GM12878 (cell line): ENCODE measurements at regions not wholly inside any gene's neighbourhood (a gene's known extent, or its start where the extent isn't known, plus 50 kb on each side); places are given as distances from the start of the nearest gene placed in this dataset.

Source experiments
- ATAC-seq: fragments of 200-7000 bp; cut with Tn5 transposase; 3 replicates; pipeline ENCODE4 v1.9.1; 2020; ENCODE audit warnings: mild to moderate bottlenecking, moderate library complexity
- BruUV-seq: library from RNA; stranded (reverse); fragments of 400-500 nt; replicated peaks from 2 replicates; lab custom pipeline; 2021; lab: Mats Ljungman, UMichigan
- CTCF ChIA-PET: fragments of 300-600 bp; sonication (Branson Sonifier 250); formaldehyde crosslinking; extraction: SDS; loops from one replicate; lab custom pipeline; 2021; ENCODE audit warnings: inconsistent platforms; lab: Yijun Ruan, JAX
- POLR2A ChIA-PET: fragments of 350-600 bp; formaldehyde crosslinking; extraction: SDS; loops from one replicate; lab custom pipeline; 2021; ENCODE audit warnings: inconsistent platforms; lab: Charles Lee
- RAD21 ChIA-PET: fragments of 300-600 bp; sonication (Branson Sonifier 250); formaldehyde crosslinking; loops from one replicate; lab custom pipeline; 2023; ENCODE audit warnings: antibody characterized with exemption; ENCODE audit not compliant: unreplicated experiment; lab: Charles Lee
- SMC1A ChIA-PET: fragments of 300-600 bp; sonication (Branson Sonifier 250); formaldehyde crosslinking; loops from one replicate; lab custom pipeline; 2023; ENCODE audit not compliant: unreplicated experiment, uncharacterized antibody; lab: Charles Lee
- DNase-seq: peaks from one replicate; pipeline ENCODE4 v3.0.0-alpha.2; 2011; ENCODE audit warnings: low read depth, low spot score
- FAIRE-seq: peaks from 3 replicates; lab custom pipeline; 2011; peaks lifted over from hg19 to GRCh38; lab: Jason Lieb, UNC
- H2AFZ ChIP-seq: 2 replicates; pipeline ENCODE4 v1.6.0; 2011; ENCODE audit warnings: low read depth, low read length, control low read depth; ENCODE audit not compliant: control insufficient read depth
- H3K27ac ChIP-seq: 2 replicates; pipeline ENCODE4 v1.5.1; 2011; ENCODE audit warnings: control low read depth; ENCODE audit not compliant: control insufficient read depth, insufficient read depth
- H3K27me3 ChIP-seq, 2 experiments: replicated peaks in 1 of 2; 2 replicates each; pipeline versions ENCODE4 v1.6.0 to v1.6.1; 2011; ENCODE audit warnings: low read length in 1 of 2; ENCODE audit not compliant: control insufficient read depth in 2 of 2, insufficient read depth in 2 of 2
- H3K36me3 ChIP-seq, 2 experiments: 2 replicates each; pipeline ENCODE4 v1.5.1; 2011; ENCODE audit warnings: low read length in 1 of 2; ENCODE audit not compliant: control insufficient read depth in 2 of 2, insufficient read depth in 2 of 2
- H3K4me1 ChIP-seq: 2 replicates; pipeline ENCODE4 v1.6.1; 2011; ENCODE audit warnings: mild to moderate bottlenecking, low read length, moderate library complexity, mixed read lengths; ENCODE audit not compliant: control insufficient read depth, insufficient read depth
- H3K4me2 ChIP-seq: 2 replicates; pipeline ENCODE4 v1.6.0; 2011; ENCODE audit warnings: control low read depth; ENCODE audit not compliant: control insufficient read depth, insufficient read depth
- H3K4me3 ChIP-seq: fragments of 200-600 bp; sonication (generic); 2 replicates; pipeline ENCODE4 v1.5.1; 2016
- H3K79me2 ChIP-seq: 2 replicates; pipeline ENCODE4 v1.6.0; 2011; ENCODE audit warnings: low read length; ENCODE audit not compliant: control insufficient read depth, insufficient read depth
- H3K9ac ChIP-seq: 2 replicates; pipeline ENCODE4 v1.8.0; 2011; ENCODE audit warnings: low read length, control low read depth, mixed read lengths; ENCODE audit not compliant: control insufficient read depth, insufficient read depth
- H3K9me3 ChIP-seq: replicated peaks from 3 replicates; pipeline ENCODE4 v1.5.1; 2011; ENCODE audit warnings: mild to moderate bottlenecking, low read length; ENCODE audit not compliant: control insufficient read depth, insufficient read depth
- H4K20me1 ChIP-seq: 2 replicates; pipeline ENCODE4 v1.6.0; 2011; ENCODE audit not compliant: control insufficient read depth, insufficient read depth
- BCL3 ChIP-seq: IDR thresholded peaks from 2 replicates; pipeline ENCODE4 v1.6.1; 2011; ENCODE audit warnings: borderline replicate concordance, low read depth, mild to moderate bottlenecking, moderate library complexity, low read length; ENCODE audit not compliant: insufficient read depth, poor library complexity, severe bottlenecking
- BHLHE40 ChIP-seq, 2 experiments: fragments of 450-650 bp in 1 of 2; IDR thresholded peaks; 2 replicates each; pipeline ENCODE4 v1.6.1; 2011 to 2017; ENCODE audit warnings: low read depth in 2 of 2, borderline replicate concordance in 1 of 2, improper control_type of control experiment in 1 of 2, low read length in 1 of 2, mild to moderate bottlenecking in 1 of 2
- BMI1 ChIP-seq: fragments of 450-650 bp; IDR thresholded peaks from 2 replicates; pipeline ENCODE4 v1.6.1; 2016; ENCODE audit warnings: mild to moderate bottlenecking, moderate library complexity, borderline replicate concordance
- CBX3 ChIP-seq: fragments of 200-600 bp; sonication (generic); IDR thresholded peaks from 2 replicates; pipeline ENCODE4 v1.6.1; 2016; ENCODE audit warnings: low read depth, borderline replicate concordance
- CEBPB ChIP-seq, 2 experiments: fragments of 150-350 bp in 1 of 2; IDR thresholded peaks; 2 replicates each; pipeline ENCODE4 v1.6.1; 2012 to 2014; ENCODE audit warnings: low read depth in 2 of 2, low read length in 2 of 2, borderline replicate concordance in 1 of 2, inconsistent platforms in 1 of 2
- E2F4 ChIP-seq: IDR thresholded peaks from 2 replicates; pipeline ENCODE4 v1.6.1; 2012; ENCODE audit warnings: low read depth, low read length, improper control_type of control experiment
- EGR1 ChIP-seq, 2 experiments: IDR thresholded peaks; 1 replicate in 1 of 2; 2 replicates in 1 of 2; pipeline ENCODE4 v1.6.1; 2011 to 2012; ENCODE audit warnings: low read depth in 2 of 2, low read length in 2 of 2, borderline replicate concordance in 1 of 2, mild to moderate bottlenecking in 1 of 2, moderate library complexity in 1 of 2
- FOS ChIP-seq: IDR thresholded peaks from 3 replicates; pipeline ENCODE4 v1.6.1; 2011; ENCODE audit warnings: borderline replicate concordance; ENCODE audit not compliant: insufficient read length; ENCODE audit errors: extremely low read depth
- GATAD2B ChIP-seq: fragments of 450-650 bp; conservative IDR thresholded peaks from 2 replicates; pipeline ENCODE4 v1.6.1; 2017; ENCODE audit warnings: low read depth, mild to moderate bottlenecking, moderate library complexity
- LARP7 ChIP-seq: fragments of 450-650 bp; IDR thresholded peaks from 2 replicates; pipeline ENCODE4 v1.6.1; 2017; ENCODE audit warnings: mild to moderate bottlenecking
- MTA2 ChIP-seq: fragments of 450-650 bp; IDR thresholded peaks from 2 replicates; pipeline ENCODE4 v1.6.1; 2016; ENCODE audit warnings: low read depth, mild to moderate bottlenecking, moderate library complexity
- MXI1 ChIP-seq: fragments of 150-350 bp; IDR thresholded peaks from 2 replicates; pipeline ENCODE4 v1.6.1; 2011; ENCODE audit warnings: low read depth, mild to moderate bottlenecking, inconsistent platforms, low read length, improper control_type of control experiment
- MYC ChIP-seq: IDR thresholded peaks from 2 replicates; pipeline ENCODE4 v1.6.1; 2011; ENCODE audit warnings: mild to moderate bottlenecking, low read length, moderate library complexity, inconsistent platforms; ENCODE audit not compliant: insufficient read depth, insufficient replicate concordance, insufficient read length, severe bottlenecking
- NFXL1 ChIP-seq: fragments of 450-650 bp; IDR thresholded peaks from 2 replicates; pipeline ENCODE4 v1.6.1; 2017; ENCODE audit warnings: antibody characterized with exemption, mild to moderate bottlenecking, borderline replicate concordance
- NR2C1 ChIP-seq: fragments of 450-650 bp; IDR thresholded peaks from 2 replicates; pipeline ENCODE4 v1.6.1; 2017; ENCODE audit warnings: antibody characterized with exemption, mild to moderate bottlenecking, moderate library complexity
- RCOR1 ChIP-seq: conservative IDR thresholded peaks from 2 replicates; pipeline ENCODE4 v1.6.1; 2012; ENCODE audit warnings: low read depth, low read length, improper control_type of control experiment
- SIN3A ChIP-seq: IDR thresholded peaks from 2 replicates; pipeline ENCODE4 v1.6.1; 2012; ENCODE audit warnings: low read depth, low read length, improper control_type of control experiment
- SMAD1 ChIP-seq: fragments of 450-650 bp; IDR thresholded peaks from 2 replicates; pipeline ENCODE4 v1.6.1; 2018; ENCODE audit warnings: mild to moderate bottlenecking, low read depth; ENCODE audit not compliant: partially characterized antibody
- SRF ChIP-seq, 2 experiments: IDR thresholded peaks; 2 replicates each; pipeline ENCODE4 v1.6.1; 2011; ENCODE audit warnings: low read depth in 2 of 2, low read length in 2 of 2, mild to moderate bottlenecking in 1 of 2, moderate library complexity in 1 of 2
- WGBS: methylation state at CpG from one replicate; pipeline ENCODE4 v1.1.6; 2016; ENCODE audit warnings: low lambda C conversion rate; ENCODE audit not compliant: insufficient replicate concordance, insufficient coverage; ENCODE audit errors: missing lambda C conversion rate; 5-methylcytosine and 5-hydroxymethylcytosine counted together
- in situ Hi-C: fragments of 300-500 bp; cut with MboI; formaldehyde crosslinking; loops from 9 replicates; pipeline ENCODE4 v1.14.3; 2018; ENCODE audit warnings: mixed read lengths
- intact Hi-C: fragments of 100-400 bp; cut with micrococcal nuclease; formaldehyde crosslinking; loops from one replicate; pipeline ENCODE4 v1.14.2; 2022; ENCODE audit not compliant: unreplicated experiment
- TF ChIP-seq, protein P1 (sequence below): fragments of 450-650 bp; IDR thresholded peaks from 2 replicates; pipeline ENCODE4 v1.6.1; 2017; ENCODE audit warnings: mild to moderate bottlenecking, low read depth, inconsistent platforms; ENCODE audit not compliant: poor library complexity, severe bottlenecking

DNA sequence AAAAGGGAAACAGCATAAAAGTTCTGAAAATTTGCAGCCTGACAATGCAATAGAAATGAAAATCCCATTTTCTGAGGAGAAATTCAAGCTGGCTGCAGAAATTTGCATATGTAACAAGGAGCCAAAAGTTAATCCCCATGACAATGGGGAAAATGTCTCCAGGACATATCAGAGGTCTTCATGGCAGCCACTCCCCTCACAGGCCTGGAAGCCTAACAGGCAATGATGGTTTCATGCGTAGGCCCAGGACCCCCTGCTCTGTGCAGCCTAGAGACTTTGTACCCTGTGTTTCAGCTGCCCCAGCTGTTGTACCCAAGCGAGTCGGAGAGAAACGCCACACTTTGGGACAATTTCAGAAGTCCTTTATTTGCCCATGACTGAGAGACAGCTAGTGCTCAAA is 701.3 kb upstream of the KLHL1 start:
- DNase-seq (no peak), ATAC-seq (no peak), FAIRE-seq (no peak)
- Histone ChIP-seq H3K9me3 (no peaks in the 10 kb centered on the region), H3K27ac (no peak overlapping the region), H3K4me1 (no peaks in the 10 kb centered on the region), H4K20me1 (no peaks in the 10 kb centered on the region)
- no peak for TF ChIP-seq BCL3
- TF ChIP-seq, protein P1, sequence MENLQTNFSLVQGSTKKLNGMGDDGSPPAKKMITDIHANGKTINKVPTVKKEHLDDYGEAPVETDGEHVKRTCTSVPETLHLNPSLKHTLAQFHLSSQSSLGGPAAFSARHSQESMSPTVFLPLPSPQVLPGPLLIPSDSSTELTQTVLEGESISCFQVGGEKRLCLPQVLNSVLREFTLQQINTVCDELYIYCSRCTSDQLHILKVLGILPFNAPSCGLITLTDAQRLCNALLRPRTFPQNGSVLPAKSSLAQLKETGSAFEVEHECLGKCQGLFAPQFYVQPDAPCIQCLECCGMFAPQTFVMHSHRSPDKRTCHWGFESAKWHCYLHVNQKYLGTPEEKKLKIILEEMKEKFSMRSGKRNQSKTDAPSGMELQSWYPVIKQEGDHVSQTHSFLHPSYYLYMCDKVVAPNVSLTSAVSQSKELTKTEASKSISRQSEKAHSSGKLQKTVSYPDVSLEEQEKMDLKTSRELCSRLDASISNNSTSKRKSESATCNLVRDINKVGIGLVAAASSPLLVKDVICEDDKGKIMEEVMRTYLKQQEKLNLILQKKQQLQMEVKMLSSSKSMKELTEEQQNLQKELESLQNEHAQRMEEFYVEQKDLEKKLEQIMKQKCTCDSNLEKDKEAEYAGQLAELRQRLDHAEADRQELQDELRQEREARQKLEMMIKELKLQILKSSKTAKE: no peak
- no peak for TF ChIP-seq MXI1
- TF ChIP-seq SRF (IDR thresholded peaks at IDR 0.05; ENCODE audit: low read depth in 2 of 2, low read length in 2 of 2): no peak
- TF ChIP-seq EGR1 (IDR thresholded peaks at IDR 0.05; ENCODE audit: borderline replicate concordance in 1 of 2, low read depth in 2 of 2, low read length in 2 of 2): no peak
- TF ChIP-seq SMAD1: no peak
- TF ChIP-seq MYC: no peak
- no peak for TF ChIP-seq MTA2
- TF ChIP-seq LARP7: no peak
- no peak for TF ChIP-seq FOS
- no peak for TF ChIP-seq E2F4
- TF ChIP-seq GATAD2B: no peak
- no peak for TF ChIP-seq BHLHE40 (IDR thresholded peaks at IDR 0.05; ENCODE audit: borderline replicate concordance in 1 of 2, low read depth in 2 of 2, low read length in 1 of 2)
- TF ChIP-seq CBX3: no peak
- no peak for TF ChIP-seq NR2C1
- no peak for TF ChIP-seq RCOR1
- TF ChIP-seq NFXL1: no peak
- no peak for TF ChIP-seq SIN3A
- no peak for TF ChIP-seq BMI1
- no peak for TF ChIP-seq CEBPB (IDR thresholded peaks at IDR 0.05; ENCODE audit: borderline replicate concordance in 1 of 2, low read depth in 2 of 2, low read length in 2 of 2)
- TF ChIP-seq, all 136 proteins: peak for 0
- Histone ChIP-seq H3K36me3 (no peaks in the 10 kb centered on the region), H2AFZ (no peak overlapping the region), H3K9ac (no peak overlapping the region), H3K4me2 (no peak overlapping the region), H3K79me2 (no peaks in the 10 kb centered on the region), H3K4me3 (no peak overlapping the region), H3K27me3 (no peaks in the 10 kb centered on the region)
- 34% methylated on average over 4 of the region's 4 CpGs for WGBS
- in situ Hi-C loops: no loop called here
- ChIA-PET POLR2A (no interaction called here), SMC1A (no interaction called here), RAD21 (no interaction called here), CTCF (no interaction called here)
- BruUV-seq: no TSS peak
- intact Hi-C loops: no loop called here
